CMK (cell line): ENCODE measurements at regions not wholly inside any gene's neighbourhood (a gene's known extent, or its start where the extent isn't known, plus 50 kb on each side); places are given as distances from the start of the nearest gene placed in this dataset.
"Not testable (repeated sequence)": the region's sequence is repeated elsewhere in the genome, so short reads cannot be mapped to it uniquely, and the experiment has no call there.

Experiments
- DNase-seq: peaks from one replicate; pipeline ENCODE4 v3.0.0-alpha.2; 2010; ENCODE audit warnings: low read depth

DNA sequence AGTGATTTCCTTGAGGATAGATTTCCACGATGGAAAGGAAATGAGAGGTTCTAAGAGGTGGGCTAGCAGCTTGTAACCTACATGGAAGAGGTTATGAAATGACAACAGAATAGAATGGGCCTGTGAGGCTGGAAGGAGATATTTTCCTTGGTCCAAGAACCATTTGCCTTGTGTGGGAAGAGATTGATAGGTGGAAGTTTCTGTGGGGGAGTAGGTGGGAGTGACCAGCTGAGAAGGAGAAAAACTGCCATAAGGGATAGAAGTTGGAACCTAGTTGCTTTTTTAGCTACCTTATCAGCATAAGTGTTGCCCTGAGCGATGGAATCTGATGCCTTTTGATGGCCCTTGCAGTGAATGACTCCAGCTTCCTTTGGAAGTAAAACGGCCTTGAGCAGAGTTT is 60.4 kb upstream of the NAA35 start:
- DNase-seq: not testable (repeated sequence)

DNA sequence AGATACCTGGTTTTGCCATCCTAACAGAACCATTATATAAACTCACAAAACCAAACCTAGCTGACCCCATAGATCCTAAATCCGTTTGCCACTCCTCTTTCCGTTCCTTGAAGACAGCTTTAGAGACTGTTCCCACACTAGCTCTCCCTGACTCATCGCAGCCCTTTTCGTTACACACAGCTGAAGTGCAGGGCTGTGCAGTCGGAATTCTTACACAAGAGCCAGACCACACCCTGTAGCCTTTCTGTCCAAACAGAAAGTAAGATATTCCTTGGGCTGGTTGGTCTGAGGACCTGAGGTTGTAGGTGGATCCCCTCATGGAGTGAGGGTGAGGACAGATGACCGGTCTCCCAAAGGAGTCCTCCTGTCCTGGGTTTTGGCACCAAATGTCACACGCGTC is 56.7 kb upstream of the NAA35 start:
- no peak for DNase-seq

DNA sequence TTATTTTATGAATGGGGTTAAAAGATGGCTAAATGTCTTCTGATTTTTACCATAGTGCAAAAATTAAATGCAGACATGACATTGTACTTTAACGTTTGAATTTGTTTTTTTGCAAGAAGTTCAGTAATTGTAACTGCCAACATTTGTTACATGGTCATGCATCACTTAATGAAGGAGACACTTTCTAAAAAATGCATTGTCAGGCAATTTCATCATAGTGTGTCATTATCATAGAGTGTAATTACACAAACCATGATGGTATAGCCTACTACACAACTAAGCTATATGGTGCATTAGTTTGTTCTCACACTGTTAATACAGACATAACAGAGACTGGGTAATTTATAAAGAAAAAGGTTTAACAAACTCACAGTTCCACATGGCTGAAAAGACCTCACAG is 50.0 kb upstream of the NAA35 start:
- DNase-seq: no peak
